Stomach (tissue), 4 donors: ENCODE measurements at regions not wholly inside any gene's neighbourhood (a gene's known extent, or its start where the extent isn't known, plus 50 kb on each side); places are given as distances from the start of the nearest gene placed in this dataset.

Experiments
- CTCF ChIP-seq, 7 experiments: fragments of 450-650 bp in 4 of 7; fragments of 200-600 bp in 3 of 7; sonication (generic) in 3 of 7; IDR thresholded peaks; one replicate each; pipeline ENCODE4 v1.5.1; 2016 to 2019; ENCODE audit warnings: antibody characterized with exemption in 7 of 7, control low read depth in 2 of 7, mild to moderate bottlenecking in 1 of 7
- EP300 ChIP-seq: sonication (generic); formaldehyde crosslinking; IDR thresholded peaks from one replicate; pipeline ENCODE4 v1.6.1; 2017; ENCODE audit warnings: antibody characterized with exemption
- POLR2A ChIP-seq, 4 donors: fragments of 450-650 bp; IDR thresholded peaks; one replicate each; pipeline ENCODE4 v1.6.1; 2016; ENCODE audit warnings: antibody characterized with exemption in 4 of 4, control low read depth in 2 of 4, mild to moderate bottlenecking in 1 of 4, moderate library complexity in 1 of 4
- POLR2AphosphoS5 ChIP-seq, 3 donors: sonication (generic); formaldehyde crosslinking; IDR thresholded peaks; one replicate each; pipeline ENCODE4 v1.6.1; 2016; ENCODE audit warnings: antibody characterized with exemption in 3 of 3

GRCh38 chr4:96193061-96193460 lies 353.2 kb downstream of the PDHA2 start:
- TF ChIP-seq CTCF (IDR thresholded peaks at IDR 0.05), result no peak
- no peak for TF ChIP-seq POLR2A (IDR thresholded peaks at IDR 0.05)
- no peak for TF ChIP-seq EP300
- TF ChIP-seq POLR2AphosphoS5 (IDR thresholded peaks at IDR 0.05), result no peak
